ENCODE measurements at regions not wholly inside any gene's neighbourhood (a gene's known extent, or its start where the extent isn't known, plus 50 kb on each side); places are given as distances from the start of the nearest gene placed in this dataset.
A peak's percentile ranks its signal among the peaks of the same experiment; 100 is the strongest.

DNA sequence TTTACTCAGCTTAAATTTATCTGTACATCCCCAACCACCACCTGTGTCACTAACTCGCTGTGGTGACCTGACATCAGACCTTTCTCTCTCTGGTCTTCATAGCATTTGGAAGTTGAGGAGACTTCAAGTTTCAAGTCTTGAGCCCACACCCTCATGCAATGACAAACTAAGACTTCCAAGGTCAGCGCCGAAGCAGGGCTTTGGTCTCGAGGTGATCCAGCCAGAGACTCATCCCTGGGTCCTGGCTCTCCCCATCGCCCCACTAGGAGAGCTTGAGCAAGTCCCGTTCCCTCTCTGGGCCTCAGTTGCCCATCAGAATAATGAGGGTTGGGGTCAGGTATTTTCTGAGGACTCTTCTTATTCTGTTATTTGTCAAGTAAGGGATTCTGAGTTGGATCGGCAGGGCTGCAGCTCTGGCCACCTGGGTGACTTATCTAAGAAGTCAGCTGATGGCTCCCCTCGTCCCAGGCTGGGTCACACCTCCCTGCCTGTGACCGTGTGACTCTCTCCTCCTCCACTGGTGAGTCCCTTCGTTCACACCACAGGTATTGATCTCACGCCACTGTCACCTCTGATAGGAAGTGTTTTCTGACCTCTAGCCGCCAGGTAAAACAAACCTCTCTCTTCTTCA, 143.7 kb upstream of the RUNX3 start:
- H3K4me2 ChIP-seq (ENCODE audit: low read depth, low read length) = no peak overlapping the region
- H3K27ac ChIP-seq (ENCODE audit: low read length) = no peak overlapping the region
- no peak overlapping the region for H3K4me3 ChIP-seq (ENCODE audit: low read length)
- TF ChIP-seq EZH2phosphoT487 (IDR thresholded peaks at IDR 0.05; ENCODE audit: low read length) = no peak
- TF ChIP-seq, protein P1, sequence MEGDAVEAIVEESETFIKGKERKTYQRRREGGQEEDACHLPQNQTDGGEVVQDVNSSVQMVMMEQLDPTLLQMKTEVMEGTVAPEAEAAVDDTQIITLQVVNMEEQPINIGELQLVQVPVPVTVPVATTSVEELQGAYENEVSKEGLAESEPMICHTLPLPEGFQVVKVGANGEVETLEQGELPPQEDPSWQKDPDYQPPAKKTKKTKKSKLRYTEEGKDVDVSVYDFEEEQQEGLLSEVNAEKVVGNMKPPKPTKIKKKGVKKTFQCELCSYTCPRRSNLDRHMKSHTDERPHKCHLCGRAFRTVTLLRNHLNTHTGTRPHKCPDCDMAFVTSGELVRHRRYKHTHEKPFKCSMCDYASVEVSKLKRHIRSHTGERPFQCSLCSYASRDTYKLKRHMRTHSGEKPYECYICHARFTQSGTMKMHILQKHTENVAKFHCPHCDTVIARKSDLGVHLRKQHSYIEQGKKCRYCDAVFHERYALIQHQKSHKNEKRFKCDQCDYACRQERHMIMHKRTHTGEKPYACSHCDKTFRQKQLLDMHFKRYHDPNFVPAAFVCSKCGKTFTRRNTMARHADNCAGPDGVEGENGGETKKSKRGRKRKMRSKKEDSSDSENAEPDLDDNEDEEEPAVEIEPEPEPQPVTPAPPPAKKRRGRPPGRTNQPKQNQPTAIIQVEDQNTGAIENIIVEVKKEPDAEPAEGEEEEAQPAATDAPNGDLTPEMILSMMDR (IDR thresholded peaks at IDR 0.05; ENCODE audit: low read length) = no peak
- H4K20me1 ChIP-seq (ENCODE audit: insufficient read depth, low read length) = no peaks in the 10 kb centered on the region
- H3K36me3 ChIP-seq (replicated peaks; ENCODE audit: insufficient read depth, low read length) = no peaks in the 10 kb centered on the region
- H3K4me1 ChIP-seq (ENCODE audit: low read length) = no peaks in the 10 kb centered on the region
- H2AFZ ChIP-seq (ENCODE audit: low read length) = no peak overlapping the region
- H3K79me2 ChIP-seq (ENCODE audit: low read length) = no peaks in the 10 kb centered on the region
- H3K27me3 ChIP-seq (replicated peaks; ENCODE audit: insufficient read depth, low read length) = no peaks in the 10 kb centered on the region
- no peaks in the 10 kb centered on the region for H3K9me2 ChIP-seq (replicated peaks; ENCODE audit: insufficient read depth, low read length)
- no peaks in the 10 kb centered on the region for H3K9me3 ChIP-seq (replicated peaks; ENCODE audit: insufficient read depth, low read length)
- DNase-seq = no peak
- H3K9ac ChIP-seq (ENCODE audit: low read length) = no peak overlapping the region
- no peaks in the 10 kb centered on the region for H3F3A ChIP-seq (ENCODE audit: insufficient read depth, low read length)

DNA sequence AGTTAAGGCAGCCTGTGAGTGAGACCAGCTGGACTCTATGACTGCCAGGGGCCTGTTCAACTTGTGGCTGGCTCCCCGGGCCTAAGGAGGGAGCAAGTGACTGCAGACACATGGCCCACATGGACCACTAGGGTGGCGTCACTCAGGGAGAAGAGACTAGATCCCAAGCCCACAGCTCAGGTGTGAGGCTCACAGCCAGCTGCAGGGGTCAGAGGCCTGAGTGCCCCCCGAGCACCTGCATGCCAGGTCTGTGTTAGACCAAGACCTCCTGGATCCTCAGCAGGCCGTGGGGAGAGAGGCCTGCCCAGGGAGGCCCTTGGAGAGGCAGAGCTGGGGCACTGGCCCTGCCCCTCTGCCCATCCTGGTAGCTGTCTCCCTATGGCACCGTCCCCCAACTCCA, 142.4 kb upstream of the RUNX3 start:
- H4K20me1 ChIP-seq (ENCODE audit: insufficient read depth, low read length) = no peaks in the 10 kb centered on the region
- no peaks in the 10 kb centered on the region for H3F3A ChIP-seq (ENCODE audit: insufficient read depth, low read length)
- H3K4me1 ChIP-seq (ENCODE audit: low read length) = no peaks in the 10 kb centered on the region
- no peaks in the 10 kb centered on the region for H3K27me3 ChIP-seq (replicated peaks; ENCODE audit: insufficient read depth, low read length)
- H3K27ac ChIP-seq (ENCODE audit: low read length) = no peak overlapping the region
- no peak overlapping the region for H3K9ac ChIP-seq (ENCODE audit: low read length)
- no peak overlapping the region for H2AFZ ChIP-seq (ENCODE audit: low read length)
- no peaks in the 10 kb centered on the region for H3K9me3 ChIP-seq (replicated peaks; ENCODE audit: insufficient read depth, low read length)
- TF ChIP-seq EZH2 (optimal IDR thresholded peaks at IDR 0.05; ENCODE audit: low read depth, low read length) (no peak), EZH2phosphoT487 (IDR thresholded peaks at IDR 0.05; ENCODE audit: low read length) (no peak)
- TF ChIP-seq, protein P1 (IDR thresholded peaks at IDR 0.05; ENCODE audit: low read length) = no peak
- no peaks in the 10 kb centered on the region for H3K36me3 ChIP-seq (replicated peaks; ENCODE audit: insufficient read depth, low read length)
- H3K4me2 ChIP-seq (ENCODE audit: low read depth, low read length) = no peak overlapping the region
- H3K79me2 ChIP-seq (ENCODE audit: low read length) = no peaks in the 10 kb centered on the region
- H3K9me2 ChIP-seq (replicated peaks; ENCODE audit: insufficient read depth, low read length) = no peaks in the 10 kb centered on the region
- no peak overlapping the region for H3K4me3 ChIP-seq (ENCODE audit: low read length)
- no peak for DNase-seq

DNA sequence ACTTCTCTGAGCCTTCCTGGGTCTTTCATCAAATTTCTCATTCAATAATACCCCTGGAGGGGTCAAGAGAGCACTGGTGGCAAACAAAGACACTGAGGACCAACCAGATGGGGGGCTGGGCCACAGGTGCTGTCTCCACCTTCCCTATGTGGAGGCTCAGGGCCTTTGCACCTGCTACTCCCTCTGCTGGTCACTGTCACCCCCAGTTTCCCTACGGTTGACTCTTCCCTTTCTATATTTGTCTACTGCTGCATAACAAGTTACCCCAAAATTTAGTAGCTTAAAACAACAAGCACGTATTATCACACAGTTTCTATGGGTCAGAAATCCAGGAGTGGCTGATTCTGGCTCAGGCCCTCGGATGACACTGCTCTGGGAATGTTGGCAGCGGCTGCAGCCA, 138.8 kb upstream of the RUNX3 start:
- no peaks in the 10 kb centered on the region for H3K4me1 ChIP-seq (ENCODE audit: low read length)
- no peak overlapping the region for H3K4me2 ChIP-seq (ENCODE audit: low read depth, low read length)
- 0 out of 2 replicates have a peak, but pooled peaks cover 3% of the 10 kb centered on the region for H3K27me3 ChIP-seq (replicated peaks; ENCODE audit: insufficient read depth, low read length)
- TF ChIP-seq, protein P1 (IDR thresholded peaks at IDR 0.05; ENCODE audit: low read length) = peak; percentile 33
- TF ChIP-seq EZH2 (optimal IDR thresholded peaks at IDR 0.05; ENCODE audit: low read depth, low read length) (no peak), EZH2phosphoT487 (IDR thresholded peaks at IDR 0.05; ENCODE audit: low read length) (no peak)
- DNase-seq = no peak
- H4K20me1 ChIP-seq (ENCODE audit: insufficient read depth, low read length) = no peaks in the 10 kb centered on the region
- H3K4me3 ChIP-seq (ENCODE audit: low read length) = no peak overlapping the region
- no peaks in the 10 kb centered on the region for H3K36me3 ChIP-seq (replicated peaks; ENCODE audit: insufficient read depth, low read length)
- H3K9ac ChIP-seq (ENCODE audit: low read length) = no peak overlapping the region
- H3K27ac ChIP-seq (ENCODE audit: low read length) = no peak overlapping the region
- no peaks in the 10 kb centered on the region for H3K9me3 ChIP-seq (replicated peaks; ENCODE audit: insufficient read depth, low read length)
- H3K9me2 ChIP-seq (replicated peaks; ENCODE audit: insufficient read depth, low read length) = no peaks in the 10 kb centered on the region
- no peaks in the 10 kb centered on the region for H3F3A ChIP-seq (ENCODE audit: insufficient read depth, low read length)
- no peaks in the 10 kb centered on the region for H3K79me2 ChIP-seq (ENCODE audit: low read length)
- H2AFZ ChIP-seq (ENCODE audit: low read length) = no peak overlapping the region

Measured in MM.1S (cell line).